DND-41 (cell line): ENCODE measurements at regions not wholly inside any gene's neighbourhood (a gene's known extent, or its start where the extent isn't known, plus 50 kb on each side); places are given as distances from the start of the nearest gene placed in this dataset.
"Not testable (repeated sequence)": the region's sequence is repeated elsewhere in the genome, so short reads cannot be mapped to it uniquely, and the experiment has no call there.

Experiments
- EZH2 ChIP-seq: IDR thresholded peaks from 3 replicates; pipeline ENCODE4 v1.6.1; 2012; ENCODE audit warnings: borderline replicate concordance, low read depth, mild to moderate bottlenecking, moderate library complexity, low read length, inconsistent platforms; ENCODE audit not compliant: severe bottlenecking
- TF ChIP-seq, protein P1 (sequence below): IDR thresholded peaks from 2 replicates; pipeline ENCODE4 v1.5.1; 2012; ENCODE audit warnings: borderline replicate concordance, low read length, moderate library complexity, mild to moderate bottlenecking; ENCODE audit not compliant: poor library complexity, severe bottlenecking; ENCODE audit errors: extremely low read depth

DNA sequence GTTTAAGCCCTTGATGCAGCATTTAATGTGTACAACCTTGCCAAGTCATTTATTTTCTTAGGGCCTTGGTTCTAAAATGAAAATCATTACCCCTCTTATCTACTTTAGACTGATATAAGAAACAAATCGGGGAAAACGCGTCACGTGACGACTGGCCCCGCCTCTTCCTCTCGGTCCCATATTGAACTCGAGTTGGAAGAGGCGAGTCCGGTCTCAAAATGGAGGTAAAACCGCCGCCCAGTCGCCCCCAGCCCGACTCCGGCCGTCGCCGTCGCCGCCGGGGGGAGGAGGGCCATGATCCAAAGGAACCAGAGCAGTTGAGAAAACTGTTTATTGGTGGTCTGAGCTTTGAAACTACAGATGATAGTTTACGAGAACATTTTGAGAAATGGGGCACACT lies 449.8 kb upstream of the FRG2C start:
- TF ChIP-seq, protein P1, sequence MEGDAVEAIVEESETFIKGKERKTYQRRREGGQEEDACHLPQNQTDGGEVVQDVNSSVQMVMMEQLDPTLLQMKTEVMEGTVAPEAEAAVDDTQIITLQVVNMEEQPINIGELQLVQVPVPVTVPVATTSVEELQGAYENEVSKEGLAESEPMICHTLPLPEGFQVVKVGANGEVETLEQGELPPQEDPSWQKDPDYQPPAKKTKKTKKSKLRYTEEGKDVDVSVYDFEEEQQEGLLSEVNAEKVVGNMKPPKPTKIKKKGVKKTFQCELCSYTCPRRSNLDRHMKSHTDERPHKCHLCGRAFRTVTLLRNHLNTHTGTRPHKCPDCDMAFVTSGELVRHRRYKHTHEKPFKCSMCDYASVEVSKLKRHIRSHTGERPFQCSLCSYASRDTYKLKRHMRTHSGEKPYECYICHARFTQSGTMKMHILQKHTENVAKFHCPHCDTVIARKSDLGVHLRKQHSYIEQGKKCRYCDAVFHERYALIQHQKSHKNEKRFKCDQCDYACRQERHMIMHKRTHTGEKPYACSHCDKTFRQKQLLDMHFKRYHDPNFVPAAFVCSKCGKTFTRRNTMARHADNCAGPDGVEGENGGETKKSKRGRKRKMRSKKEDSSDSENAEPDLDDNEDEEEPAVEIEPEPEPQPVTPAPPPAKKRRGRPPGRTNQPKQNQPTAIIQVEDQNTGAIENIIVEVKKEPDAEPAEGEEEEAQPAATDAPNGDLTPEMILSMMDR: not testable (repeated sequence)
- TF ChIP-seq EZH2: not testable (repeated sequence)
